ENCODE measurements at regions not wholly inside any gene's neighbourhood (a gene's known extent, or its start where the extent isn't known, plus 50 kb on each side); places are given as distances from the start of the nearest gene placed in this dataset.

- TF ChIP-seq CTCF (IDR thresholded peaks at IDR 0.05): no peak
- no peak for TF ChIP-seq EP300 (IDR thresholded peaks at IDR 0.05)
- TF ChIP-seq POLR2A (IDR thresholded peaks at IDR 0.05; ENCODE audit: low read depth): no peak
These were observed 166.9 kb upstream of the NCK2 start for GRCh38 chr2:105577762-105578161.

All from esophagus muscularis mucosa (tissue), 4 donors.